ENCODE measurements at regions not wholly inside any gene's neighbourhood (a gene's known extent, or its start where the extent isn't known, plus 50 kb on each side); places are given as distances from the start of the nearest gene placed in this dataset.

- TF ChIP-seq CREB1 (IDR thresholded peaks at IDR 0.05; ENCODE audit: low read depth) (no peak), RAD21 (IDR thresholded peaks at IDR 0.05; ENCODE audit: low read depth) (no peak), TAF1 (IDR thresholded peaks at IDR 0.05; ENCODE audit: low read depth) (no peak), YY1 (IDR thresholded peaks at IDR 0.05; ENCODE audit: low read depth) (no peak), USF1 (IDR thresholded peaks at IDR 0.05) (no peak), EP300 (IDR thresholded peaks at IDR 0.05; ENCODE audit: borderline replicate concordance) (no peak), NFIC (IDR thresholded peaks at IDR 0.05) (no peak), MAX (IDR thresholded peaks at IDR 0.05) (no peak)
Measured at GRCh38 chr16:51755039-51755501, 604.0 kb upstream of the SALL1 start.
